ENCODE measurements at regions not wholly inside any gene's neighbourhood (a gene's known extent, or its start where the extent isn't known, plus 50 kb on each side); places are given as distances from the start of the nearest gene placed in this dataset.
"Not testable (repeated sequence)": the region's sequence is repeated elsewhere in the genome, so short reads cannot be mapped to it uniquely, and the experiment has no call there.

DNA sequence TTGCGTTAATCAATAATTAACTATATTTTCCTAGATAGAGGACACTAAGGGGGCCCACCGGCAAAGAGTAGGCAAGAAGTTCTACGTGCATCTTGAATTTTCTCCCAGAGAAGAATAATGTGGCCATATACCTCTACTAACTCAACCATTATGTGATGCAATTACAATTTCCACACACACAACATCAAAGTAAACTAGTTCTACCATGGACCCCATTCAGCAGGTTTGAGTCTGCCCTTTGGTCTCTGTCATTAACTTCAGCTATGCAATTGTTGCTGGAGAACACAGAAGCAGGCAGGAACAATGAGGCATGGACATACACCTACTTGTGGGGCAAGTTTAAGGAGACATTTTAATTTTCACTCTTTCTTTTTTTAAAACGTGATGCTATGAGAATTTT is 705.9 kb downstream of the PDCD6IP start:
- DNase-seq (ENCODE audit: low spot score): no peak

DNA sequence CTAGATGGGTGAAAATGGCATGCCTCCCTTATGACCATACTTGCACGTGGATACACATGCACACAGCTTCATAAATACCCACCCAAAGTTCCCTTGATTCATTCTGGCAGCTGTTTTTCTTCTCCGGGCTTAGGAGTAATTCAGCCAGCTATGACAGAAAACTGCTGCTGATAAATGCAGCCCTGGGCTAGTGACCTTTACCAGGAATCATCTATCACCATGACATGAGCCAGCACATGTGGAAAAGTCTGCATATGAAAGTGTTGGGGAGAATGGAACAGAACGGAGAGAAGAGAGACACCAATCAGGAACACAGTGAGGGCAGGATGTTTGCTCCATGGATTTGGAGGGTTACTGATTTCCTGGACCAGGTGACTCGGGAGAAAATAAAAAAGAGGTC is 706.3 kb downstream of the PDCD6IP start:
- no peak for DNase-seq (ENCODE audit: low spot score)

DNA sequence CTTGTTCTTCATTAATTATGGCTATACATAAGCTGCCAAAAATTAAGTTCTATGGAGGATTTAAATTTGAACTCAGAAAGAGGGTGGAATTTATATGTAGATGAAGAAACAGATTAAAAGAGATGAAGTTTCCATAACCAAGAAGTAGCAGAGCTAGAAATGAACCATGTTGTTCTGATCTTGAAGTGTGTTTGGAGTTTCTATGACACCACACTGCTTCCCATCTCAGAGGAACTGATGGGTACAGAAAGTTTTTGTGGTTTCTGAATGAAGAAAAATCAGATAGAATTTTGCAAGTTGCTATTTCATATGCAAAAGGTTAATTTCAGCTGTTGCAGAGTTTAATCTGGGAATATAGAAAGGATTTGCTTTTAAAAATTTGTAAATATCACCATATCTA is 710.3 kb downstream of the PDCD6IP start:
- DNase-seq (ENCODE audit: low spot score): no peak

DNA sequence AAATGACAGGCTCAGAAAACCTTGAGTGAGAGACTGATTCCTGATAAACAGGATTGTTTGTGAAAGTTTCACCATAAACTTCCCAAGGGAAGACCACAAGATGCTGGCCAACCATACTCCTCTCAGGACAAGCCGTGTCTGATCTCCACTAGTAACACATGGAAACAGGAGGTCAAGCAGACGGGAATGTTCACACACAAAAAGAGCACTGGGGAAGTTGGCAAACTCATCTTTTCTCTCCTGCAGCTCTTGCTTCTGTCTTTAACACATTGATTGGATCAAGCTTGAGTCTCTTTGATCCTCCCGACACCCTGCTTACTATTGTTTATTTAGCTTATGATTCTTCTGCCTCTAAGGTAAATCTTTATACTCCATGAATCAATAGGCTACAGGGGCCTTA is 713.5 kb downstream of the PDCD6IP start:
- no peak for DNase-seq (ENCODE audit: low spot score)

DNA sequence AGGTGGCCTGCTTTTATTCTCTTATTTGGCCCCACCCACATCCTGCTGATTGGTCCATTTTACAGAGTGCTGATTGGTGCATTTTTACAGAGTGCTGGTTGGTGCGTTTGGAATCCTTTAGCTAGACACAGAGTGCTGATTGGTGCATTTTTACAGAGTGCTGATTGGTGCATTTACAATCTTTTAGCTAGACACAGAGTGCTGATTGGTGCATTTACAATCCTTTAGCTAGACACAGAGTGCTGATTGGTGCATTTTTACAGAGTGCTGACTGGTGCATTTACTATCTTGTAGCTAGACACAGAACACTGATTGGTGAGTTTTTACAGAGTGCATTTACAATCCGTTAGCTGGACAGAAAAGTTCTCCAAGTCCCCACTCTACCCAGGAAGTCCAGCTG is 720.6 kb downstream of the PDCD6IP start:
- not testable (repeated sequence) for DNase-seq (ENCODE audit: low spot score)

DNA sequence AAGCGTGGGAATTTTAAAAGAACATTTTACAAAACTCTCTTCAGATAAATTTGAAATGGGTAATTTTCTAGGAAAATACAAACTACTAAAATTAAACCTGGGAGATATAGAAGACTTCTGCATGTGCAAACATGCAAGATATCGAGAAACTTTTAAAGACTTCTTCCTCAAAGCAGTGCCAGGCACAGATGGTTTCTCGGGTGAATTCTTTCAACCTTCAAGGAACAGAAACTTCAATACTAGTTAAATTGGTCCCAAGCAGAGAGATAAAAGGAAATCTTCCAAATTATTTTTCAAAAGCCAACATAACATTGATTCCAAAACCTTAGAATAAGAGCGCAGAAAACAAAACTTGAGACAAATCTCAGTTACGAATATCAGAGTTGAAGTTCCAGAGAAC is 732.7 kb downstream of the PDCD6IP start:
- no peak for DNase-seq (ENCODE audit: low spot score)

DNA sequence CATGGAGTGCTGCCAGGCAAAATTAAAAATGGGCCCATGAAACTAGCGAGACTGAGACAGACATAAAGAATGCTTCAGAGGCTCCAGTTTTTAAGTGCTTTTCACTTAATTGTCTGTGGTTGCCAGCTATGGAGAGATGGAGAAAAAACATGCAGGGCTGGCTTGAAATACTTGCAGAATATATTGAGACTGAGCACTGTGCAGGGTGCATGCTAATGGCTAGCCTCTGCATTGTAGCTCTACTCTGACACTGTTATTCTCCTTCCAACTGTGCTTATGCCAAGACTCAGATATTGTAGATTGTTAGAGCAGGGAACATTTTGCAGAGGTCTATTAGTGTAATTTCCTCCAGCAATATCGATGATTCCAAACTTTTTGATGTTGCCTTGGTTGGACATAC is 735.0 kb downstream of the PDCD6IP start:
- DNase-seq (ENCODE audit: low spot score): no peak

DNA sequence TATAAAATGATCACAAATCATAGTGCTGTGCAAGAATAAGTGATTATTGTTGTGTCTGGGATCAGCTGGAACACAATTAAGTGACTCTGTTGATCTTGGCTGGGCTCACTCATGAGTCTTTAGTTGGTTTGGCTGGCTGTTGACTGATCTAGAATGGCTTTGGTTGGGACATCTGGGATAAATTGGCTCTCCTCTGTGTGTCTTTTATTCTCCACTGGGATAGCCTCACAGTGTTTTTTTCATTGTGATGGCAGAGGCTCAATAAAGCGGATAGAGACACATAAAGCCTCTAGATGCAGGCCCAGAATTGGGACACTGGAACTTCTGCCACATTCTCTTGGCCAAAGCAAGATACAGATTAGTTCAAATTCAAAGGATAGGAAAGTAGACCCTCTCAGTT is 735.6 kb downstream of the PDCD6IP start:
- DNase-seq (ENCODE audit: low spot score): no peak

DNA sequence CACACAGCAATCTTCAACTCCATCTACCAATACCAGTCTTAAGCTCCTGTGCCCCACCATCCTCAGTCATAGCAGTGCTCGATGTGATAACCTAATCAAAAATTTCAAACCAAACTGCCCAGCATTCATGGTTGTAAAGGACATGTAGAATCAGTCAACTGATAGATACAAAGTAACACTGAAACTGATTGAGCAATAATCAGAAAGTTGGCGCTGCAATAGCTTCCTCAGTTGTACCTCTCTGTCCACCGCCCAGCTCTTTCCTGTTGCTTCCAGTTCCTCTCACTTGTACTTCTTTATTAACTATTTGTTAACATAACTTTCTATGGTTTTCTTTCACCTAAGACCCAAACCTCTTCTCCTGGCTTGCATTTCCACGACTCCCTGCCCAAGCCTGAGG is 745.7 kb downstream of the PDCD6IP start:
- DNase-seq (ENCODE audit: low spot score): no peak

DNA sequence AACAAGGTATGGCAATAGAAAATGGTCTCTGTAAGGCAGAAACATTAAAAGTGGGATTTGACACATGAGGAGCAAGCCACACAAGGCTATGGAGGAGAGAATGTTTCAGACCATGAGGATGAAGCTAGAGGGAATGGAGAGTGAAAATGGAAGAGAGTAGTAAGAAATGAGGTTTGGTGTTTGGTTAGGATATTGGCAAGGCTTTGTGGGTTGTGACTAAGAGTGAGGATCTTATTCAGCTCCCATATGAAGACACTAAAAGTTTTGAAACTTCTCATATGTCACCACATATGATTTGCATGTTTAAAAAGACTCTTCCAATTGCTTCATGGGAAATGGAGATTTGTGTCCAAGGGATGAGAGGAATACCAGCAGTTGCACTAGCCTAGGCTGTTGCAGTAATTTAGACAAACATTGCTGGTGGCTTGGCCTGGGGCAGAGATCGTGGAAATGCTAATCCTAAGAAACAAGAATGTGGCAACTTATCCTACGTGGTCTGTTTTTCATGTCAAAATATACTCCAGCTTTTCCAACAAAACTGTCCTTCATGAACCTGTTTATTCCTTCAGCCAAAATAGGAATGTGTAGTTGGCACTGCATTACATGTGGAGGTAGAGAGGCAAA is 749.0 kb downstream of the PDCD6IP start:
- DNase-seq (ENCODE audit: low spot score): no peak

DNA sequence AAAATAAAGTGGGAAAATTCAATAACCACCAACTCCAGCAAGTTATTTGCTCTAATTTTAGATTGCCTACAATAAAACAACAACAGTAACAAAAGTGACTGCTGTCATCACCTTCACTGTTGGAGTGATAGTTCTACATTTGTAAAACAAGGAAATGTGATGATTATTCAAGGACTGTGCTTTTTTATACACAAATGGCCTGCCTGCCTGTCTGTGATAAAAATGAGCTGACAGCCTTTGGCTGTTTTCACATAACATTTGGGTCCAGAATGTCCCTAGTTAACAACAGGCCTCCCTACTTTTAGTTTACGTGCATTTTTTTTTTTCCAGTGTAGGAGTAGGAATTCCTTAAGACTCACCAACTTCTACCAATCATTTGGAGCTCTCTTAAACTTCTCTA is 768.8 kb downstream of the PDCD6IP start:
- no peak for DNase-seq (ENCODE audit: low spot score)

DNA sequence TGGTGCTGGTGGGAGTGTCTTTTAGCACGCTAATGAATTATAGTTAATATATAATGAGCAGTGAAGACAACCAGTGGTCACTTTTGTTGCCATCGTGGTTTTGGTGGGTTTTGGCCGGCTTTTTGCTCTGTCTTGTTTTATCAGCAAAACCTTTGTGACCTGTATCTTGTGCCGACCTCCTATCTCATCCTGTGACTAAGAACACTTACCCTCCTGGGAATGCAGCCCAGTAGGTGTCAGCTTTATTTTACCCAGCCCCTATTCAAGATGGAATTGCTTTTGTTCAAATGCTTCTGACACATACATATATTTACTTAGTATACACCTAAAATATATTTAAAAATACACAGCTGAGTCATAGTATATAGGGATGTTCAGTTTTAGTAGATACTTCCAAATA is 770.3 kb downstream of the PDCD6IP start:
- no peak for DNase-seq (ENCODE audit: low spot score)

DNA sequence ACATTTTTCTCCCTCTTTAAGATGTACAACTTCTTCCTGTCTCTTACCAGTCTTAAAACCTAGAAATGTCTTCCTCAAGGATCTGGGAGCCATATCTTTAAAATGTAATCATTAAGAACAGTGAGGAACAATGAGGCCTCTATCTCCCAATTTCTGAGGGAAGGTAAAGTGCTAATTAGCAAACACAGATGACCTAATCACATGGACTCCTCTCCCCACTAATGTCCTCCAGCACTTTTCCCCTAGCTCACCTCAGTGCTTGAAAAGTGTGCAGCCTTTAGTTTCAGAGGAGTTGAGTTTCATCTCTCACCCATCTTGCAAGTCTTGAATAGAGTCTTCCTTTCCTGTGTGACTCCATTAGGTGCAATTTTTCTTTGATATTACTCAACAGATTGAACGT is 771.0 kb downstream of the PDCD6IP start:
- no peak for DNase-seq (ENCODE audit: low spot score)

DNA sequence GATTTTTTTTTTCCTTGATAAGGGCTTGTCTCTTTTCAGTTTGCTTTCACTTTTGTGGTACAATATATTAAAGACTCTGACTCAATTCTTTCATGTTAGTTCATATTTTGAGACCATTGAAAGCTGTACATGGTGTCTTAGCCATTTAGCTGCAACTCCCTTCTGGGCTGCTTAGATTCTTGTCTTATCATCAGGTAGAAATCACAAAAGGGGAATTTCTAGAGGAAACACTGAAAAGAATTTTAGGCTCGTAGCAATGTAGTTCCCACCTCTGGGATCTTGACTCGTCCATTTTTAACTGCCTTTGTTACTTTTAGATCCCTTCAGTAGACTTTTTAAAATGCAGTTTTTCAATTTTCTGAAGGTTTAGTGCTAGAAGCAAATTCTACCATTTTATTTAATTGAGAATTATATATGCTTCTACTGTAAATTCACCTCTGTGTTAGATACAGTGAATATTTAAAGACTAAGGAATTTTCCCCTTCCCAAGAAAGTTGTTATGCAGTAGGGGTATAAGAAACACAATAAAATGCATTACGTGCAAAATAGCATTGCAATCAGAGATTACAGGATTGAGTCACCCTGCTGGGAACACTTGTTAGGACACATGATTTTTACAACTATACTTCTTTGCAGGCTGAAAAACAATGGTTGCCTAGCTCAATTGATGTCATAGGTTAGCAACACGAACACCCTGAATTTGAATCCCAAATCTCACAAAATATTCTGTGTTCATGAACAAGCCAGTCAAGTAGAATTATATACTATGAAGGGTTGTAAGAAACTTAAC is 772.7 kb downstream of the PDCD6IP start:
- no peak for DNase-seq (ENCODE audit: low spot score)

DNA sequence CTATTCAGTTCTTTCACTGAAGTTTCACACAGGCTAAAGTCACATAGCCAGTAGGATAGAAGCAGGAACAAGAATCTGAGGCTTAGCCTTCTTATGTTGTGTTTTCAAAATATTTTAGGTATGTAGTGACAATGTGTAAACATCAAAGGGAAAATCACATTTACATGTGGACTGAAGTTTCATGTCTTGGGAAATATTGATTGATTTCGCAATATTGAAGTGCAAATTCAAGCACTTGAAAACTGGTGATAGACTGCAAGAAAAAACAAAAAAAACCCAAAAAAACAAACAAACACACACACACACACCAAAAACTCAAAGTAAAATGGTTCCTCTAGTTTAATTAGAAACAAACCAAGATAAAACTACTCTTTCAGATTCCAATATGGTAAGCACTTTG is 773.3 kb downstream of the PDCD6IP start:
- DNase-seq (ENCODE audit: low spot score): no peak

DNA sequence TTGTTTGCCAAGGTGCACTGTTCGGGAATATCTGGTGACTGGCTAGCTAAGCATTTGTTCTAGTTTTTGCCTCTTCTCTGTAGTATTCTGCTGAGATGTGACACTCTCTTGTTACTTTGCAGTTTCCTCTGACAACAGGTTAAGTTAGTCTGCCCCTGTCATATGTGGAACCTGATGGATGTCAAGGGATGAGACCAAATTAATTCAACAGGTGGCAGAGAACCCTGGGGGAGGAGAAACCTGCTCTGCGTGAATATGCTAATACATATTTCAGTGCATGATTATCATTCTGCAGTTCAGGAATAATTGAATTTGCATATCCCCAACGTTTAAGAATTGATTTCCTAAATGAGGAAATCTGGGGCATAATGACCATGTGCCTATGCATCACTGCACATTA is 777.3 kb downstream of the PDCD6IP start:
- DNase-seq (ENCODE audit: low spot score): no peak

DNA sequence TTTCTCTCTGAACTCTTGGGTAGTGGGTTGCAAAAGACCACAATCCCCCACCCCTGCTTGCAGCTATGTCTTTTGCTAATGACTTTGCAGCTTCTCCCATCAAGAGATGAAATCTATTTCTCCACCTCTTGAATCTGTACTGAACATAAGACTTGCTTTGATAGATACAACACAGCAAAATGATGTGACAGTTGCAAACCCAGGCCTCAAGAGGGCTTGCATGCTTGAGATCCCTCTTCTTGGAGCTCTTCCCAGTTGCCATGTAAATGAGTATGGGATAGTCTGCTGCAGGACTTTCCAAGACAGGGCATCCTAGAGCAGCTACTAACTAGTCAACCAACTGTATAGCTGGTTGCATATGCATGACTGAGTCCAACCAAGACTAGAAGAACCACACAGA is 783.6 kb downstream of the PDCD6IP start:
- no peak for DNase-seq (ENCODE audit: low spot score)

DNA sequence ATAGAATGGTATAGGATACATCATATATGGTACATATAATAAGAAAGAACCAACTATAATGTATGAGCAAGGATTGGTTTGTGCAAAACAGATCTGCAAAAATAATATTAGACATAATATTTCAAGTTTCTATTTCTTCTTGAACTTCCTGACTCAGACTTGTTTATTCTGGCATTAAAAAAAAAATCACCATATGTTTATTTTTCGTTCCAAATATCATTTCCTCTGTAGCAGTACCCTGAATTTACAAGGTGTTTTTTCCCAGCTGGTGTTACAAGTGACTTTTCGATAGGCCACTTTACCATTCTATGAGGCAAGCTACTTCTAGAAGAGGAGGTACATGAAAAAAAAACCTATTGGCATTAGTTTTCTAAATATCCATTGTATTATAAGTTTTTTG is 785.0 kb downstream of the PDCD6IP start:
- DNase-seq (ENCODE audit: low spot score): no peak

DNA sequence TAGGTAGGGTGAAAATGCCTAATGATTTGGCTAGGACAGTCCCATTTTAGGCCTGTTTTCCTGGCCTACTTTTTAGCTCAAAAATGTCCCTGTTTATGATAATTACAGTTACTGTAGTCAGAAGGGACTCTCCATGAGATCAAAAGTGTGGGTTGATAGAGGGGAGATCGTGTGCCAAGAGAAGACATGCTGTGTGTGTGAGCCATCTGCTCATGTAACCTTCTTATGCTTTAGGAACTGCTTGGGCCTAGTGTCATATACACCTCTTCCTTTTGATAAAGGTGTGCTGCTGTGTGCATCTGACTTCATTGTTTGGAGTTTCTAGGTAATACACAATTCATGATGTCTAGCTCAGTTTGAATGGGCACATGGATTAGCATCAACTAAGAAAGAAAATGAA is 786.5 kb downstream of the PDCD6IP start:
- no peak for DNase-seq (ENCODE audit: low spot score)

DNA sequence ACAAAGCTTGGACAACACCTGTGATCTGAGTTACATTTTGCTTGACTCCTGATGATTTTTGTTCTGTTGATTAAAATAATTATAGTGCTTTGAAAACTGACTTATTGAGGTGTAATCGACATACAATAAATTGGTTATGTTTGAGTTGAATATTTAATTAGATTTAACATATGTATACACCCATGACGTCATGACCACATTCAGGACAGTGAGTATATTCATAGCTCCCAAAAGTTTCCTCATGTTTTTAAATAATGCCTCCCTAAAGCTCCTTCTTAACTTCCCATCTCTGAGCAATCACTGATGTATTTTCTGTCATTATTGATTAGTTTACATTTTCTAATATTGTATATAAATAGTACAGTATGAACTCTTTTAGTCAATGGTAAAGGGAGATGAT is 801.2 kb downstream of the PDCD6IP start:
- DNase-seq (ENCODE audit: low spot score): no peak

DNA sequence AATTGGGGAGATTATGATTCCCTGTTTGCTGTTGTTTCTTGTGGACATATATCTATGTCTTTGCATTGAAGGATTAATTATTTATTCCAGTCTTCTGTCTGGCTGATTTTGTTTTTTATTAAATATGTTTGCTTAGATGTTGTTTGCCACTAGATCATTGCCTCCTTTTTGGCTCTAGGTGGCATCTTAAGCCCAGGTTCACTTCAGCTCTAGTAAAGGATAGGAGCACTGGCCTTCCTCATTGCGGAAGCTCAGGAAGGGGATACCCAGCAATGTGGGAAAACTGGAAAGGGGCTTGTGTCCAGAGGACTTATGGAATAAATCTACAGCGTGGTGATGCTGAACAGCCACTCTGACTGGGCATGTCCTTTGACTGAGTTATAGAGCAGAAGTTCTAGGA is 821.6 kb downstream of the PDCD6IP start:
- DNase-seq (ENCODE audit: low spot score): no peak

DNA sequence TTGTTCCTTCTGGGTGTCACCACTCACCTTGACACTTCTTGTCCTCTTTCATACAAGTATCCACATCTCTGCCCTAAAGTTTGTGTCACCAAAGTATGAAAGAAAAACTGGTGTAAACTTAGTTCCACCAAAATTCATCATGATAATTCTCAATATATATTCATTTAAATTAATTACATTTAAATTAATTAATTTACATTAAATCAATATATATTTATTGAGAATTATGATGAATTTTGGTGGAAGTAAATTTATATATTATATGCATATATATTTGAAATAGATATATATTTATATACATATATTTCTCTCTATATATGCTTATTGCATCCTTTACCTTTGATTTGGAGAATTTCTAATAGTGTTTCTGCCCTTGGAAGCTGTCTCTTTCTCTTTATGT is 828.3 kb downstream of the PDCD6IP start:
- no peak for DNase-seq (ENCODE audit: low spot score)

DNA sequence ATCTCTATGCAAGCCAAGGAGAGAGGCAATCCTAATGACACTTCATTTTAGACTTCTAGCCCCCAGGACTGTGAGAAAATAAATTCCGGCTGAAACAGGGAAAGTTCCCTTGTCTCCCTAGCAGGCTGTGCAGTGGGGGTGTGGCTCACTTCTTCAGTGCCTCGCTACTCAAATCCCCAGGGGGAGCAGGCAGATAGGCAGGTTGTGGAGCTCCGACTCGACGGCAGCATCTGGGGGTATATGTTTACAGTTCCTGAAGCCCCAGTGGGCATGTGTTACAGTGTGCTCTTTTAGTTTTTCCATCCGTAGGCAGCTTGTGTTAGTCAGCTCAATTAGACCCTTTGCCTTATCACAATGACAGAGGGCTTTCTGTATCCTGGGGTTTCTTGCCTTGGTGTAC is 836.5 kb downstream of the PDCD6IP start:
- DNase-seq (ENCODE audit: low spot score): no peak

DNA sequence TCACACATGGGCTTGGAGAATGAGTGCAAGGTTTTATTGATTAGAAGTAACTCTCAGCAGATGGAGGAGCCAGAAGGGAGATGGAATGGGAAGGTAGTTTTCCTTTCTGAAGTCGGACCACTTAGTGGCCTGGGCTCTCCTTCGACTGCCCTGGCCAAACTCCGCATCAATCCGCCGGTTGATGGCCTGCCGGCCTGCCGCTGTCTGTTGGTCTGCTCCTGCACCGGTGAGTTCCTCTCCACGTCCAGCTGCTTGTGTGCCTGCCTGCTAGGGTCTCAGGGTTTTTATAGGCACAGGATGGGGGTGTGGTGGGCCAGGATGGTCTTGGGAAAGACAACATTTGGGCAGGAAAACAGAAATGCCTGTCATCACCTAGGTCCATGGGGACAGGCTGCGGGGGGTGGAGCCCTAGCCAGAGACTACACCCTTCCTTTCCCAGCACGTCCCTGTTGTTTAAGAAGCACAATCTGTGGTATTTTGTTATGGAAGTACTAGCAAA is 837.0 kb downstream of the PDCD6IP start:
- DNase-seq (ENCODE audit: low spot score): no peak

Measured in ureter (tissue), 1 donor.